CD4-positive, alpha-beta T cell treated with Interleukin-17A for 1 hour (primary cell): ENCODE measurements at regions not wholly inside any gene's neighbourhood (a gene's known extent, or its start where the extent isn't known, plus 50 kb on each side); places are given as distances from the start of the nearest gene placed in this dataset.

ENCODE experiments used
- DNase-seq: peaks from one replicate; pipeline ENCODE4 v3.0.0-alpha.2; 2020

DNA sequence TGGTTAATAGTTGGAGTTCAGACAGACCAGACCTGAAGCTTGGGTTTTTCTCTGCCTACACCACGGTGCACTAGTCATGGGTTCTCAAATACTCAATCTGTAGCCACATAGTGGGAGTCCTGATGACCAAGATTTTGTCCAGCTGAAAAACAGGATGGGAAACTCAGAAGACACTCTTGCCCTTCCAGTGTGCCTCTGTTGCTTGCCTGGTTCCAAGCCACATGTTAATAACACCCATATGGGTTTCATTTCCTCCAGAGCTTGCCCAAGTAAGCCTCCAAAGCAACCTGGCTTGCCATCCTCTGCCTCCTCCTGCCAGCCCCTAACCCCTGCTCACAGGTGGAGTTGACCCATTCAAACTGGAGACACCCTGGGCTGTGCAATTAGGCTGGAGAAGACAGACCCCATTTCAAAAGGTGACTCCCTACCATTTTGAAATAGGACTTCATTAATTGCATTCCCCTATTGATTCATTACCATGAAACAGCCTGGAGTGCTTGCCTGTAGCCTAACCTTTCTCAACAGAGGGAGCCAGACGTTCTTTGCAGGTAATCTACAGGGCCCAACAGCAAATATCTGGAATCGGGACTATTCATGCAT lies 108.0 kb upstream of the HABP2 start:
- DNase-seq, result no peak

DNA sequence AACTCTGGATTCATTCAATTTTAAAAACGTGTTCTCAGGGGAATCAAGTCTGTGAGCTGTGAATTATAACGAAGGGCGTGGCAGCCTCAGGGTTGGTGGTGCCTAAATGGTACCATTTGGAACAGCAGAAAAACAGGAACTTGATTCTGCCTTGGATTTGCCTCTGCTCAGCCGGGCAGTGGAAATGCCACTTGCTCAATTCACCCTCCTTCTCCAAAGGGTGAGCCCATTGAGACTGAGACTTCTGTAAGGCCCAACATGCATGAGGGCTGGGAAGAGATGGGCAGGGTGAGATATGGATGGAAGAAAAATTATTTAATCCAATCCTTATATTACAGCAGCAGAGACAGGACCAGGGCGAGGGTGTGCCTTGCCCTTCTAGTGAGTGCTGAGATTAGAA lies 107.1 kb upstream of the HABP2 start:
- DNase-seq, result no peak

DNA sequence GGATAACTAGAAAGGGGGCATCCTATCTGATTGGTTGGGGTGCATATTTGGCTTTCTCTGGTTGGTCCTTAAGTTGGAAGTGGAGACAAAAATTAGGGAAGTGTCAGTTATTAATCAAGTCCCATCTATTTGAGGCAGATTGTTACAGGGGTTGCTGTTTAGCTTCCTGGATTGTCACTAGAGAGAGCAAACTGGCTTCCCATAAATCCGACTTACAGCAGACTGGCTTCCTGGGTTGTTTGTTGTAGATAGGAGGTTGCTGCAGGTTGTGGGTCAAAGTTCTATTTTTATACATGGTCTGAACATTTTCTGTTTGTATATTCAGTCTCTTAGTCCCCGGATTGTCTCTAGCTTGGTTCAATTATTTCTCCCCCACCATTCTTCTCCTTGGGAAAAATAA lies 106.1 kb upstream of the HABP2 start:
- DNase-seq, result no peak

DNA sequence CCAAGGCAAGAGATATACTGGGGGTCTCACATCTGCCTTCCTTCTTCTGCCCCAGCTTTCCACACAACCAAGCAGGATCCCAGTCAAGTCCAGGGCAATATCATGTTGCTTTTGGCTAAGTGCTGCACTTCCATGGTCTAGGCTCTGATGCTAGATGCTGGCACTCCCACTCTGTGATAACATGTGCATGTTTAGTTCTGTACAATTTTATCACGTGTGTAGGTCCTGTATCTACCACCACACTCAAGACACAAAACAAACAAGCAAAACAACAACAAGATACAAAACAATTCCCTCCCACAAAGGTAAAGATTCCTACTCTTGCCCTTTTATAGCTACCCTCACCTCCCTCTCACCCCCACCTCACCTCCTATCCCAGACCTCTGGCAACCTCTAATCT lies 105.6 kb upstream of the HABP2 start:
- no peak for DNase-seq

DNA sequence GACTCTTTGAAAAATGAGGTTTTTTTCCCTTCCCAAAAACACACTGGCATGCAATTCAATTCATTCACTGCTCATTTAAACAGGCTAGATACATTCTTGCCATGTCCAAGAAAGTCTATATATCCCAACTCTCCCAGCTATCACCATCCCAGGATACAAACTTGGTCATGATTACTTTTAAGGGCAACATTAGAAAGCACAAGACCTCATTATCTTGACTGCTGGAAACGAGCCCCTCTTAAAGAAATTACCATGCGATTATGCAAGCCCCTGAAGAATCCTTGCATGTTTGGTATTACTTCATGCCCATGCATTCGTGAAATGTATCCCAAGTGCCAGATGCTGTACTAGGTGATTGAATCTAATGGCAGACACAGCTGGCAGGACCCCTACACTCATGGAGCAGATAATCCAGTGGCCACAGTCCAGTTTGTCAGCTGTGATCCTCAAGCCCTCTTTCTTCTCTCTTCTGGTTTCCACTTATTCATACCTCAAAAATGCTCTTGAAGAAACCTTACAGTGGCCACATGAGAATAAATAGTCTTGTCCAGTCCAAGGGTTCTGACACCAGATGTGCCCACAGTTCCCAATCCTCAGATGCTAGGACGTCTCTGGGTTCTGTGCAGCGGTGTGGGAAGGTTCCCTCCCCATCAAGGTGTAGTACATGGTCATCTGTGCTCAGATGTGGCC lies 103.7 kb upstream of the HABP2 start:
- DNase-seq, result no peak

DNA sequence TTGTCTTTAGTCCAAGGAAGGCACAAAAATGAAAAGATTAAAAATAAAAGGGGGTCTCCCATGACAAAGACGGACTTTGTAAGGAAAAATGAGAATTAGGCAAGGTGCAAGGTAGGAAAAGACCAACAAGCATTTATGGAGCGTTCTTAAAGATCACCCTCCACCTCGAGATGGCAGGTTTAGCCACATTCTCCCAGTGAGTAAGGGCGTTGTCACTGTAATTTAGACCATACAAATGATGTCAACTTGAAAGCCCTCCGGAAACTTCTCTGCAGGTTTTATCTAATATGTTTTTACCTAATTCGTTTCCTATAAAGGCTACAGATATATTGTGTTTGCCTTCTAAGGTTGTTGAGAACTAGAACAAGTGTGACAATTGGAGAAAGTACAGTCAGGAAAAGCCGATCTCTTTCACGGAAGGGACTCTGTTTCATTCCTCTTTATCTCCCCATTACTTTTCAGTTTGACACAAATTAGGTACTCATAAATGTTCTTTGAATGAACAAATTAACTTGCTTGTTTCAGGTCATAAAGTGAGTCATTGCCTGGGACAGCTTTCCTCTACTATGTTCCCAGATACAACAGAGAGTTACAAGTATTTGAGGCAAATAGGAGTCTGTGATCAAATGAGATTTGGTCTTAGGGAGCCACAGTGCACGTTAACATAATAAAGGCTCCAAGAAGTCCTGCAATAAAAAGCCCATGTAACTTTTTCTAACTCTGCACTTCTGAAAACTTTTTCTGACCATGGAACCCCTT lies 102.6 kb upstream of the HABP2 start:
- no peak for DNase-seq

DNA sequence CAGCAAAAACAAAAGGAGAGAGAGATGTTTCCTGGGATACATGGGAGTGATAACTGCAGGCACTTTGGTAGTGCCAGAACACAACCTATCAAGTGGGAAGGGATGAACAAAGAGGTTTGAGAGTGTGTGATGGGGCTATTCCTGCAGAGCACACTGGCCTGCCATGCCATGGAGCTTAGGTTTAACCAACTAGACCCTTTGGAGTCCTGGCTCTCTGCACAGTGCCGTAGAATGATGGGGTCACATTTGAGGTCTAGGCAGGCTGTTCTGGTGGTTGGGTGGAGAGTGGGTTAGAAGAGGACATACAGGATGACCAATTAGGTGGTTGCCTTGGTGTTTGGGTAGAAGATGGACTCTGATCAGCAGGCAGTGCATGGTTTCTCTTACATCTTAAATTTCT lies 101.9 kb upstream of the HABP2 start:
- DNase-seq, result no peak

DNA sequence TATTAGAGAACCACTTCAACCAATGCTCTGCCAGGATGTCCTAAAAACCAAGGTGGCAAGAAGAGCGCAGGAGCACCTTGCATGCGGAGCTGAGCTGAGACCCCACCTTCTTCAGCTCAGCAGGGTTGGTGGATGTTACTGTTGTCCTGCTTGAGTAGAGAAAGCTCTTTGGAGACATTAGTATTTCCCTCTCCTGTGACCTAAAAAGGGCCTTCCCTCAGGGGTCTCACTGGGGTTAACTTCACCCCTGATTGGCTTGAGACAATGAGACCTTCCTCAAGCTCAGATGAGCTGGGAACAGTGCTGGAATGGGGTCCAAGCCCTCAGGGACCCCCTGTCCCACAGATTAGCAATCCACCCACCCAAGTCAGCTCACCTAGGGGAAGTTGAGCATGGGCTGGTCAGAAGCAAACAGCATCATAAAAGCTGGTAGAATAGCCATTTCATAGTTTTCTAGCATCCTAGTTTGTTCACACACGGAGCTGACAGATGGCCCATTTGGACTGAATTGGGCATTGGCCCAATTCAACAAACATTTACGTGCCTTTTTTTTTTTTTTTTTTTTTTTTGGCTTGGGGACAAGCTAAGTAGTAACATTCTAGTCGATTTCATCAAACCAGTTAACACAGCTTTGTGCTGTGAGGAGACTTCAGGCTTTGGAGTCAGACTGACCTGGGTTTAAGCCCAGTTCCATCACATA lies 100.6 kb upstream of the HABP2 start:
- DNase-seq, result no peak

DNA sequence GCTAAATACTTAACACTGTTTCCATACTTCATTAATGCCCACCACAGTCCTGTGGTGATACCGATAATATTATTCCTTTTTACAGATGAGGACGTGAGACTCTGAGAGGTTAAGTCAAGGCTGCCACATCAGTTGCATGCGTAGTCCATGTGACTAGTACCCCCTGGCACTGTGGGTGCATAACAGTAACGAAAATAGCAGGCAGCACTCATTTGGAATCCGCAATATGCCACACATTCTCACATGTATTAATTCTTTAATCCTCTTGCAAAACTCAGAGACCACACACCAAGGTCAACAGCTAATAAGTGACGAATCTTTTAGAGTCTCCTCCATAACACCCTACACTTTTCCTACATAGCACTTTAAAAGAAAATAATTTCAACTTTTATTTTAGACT lies 99.5 kb upstream of the HABP2 start:
- DNase-seq, result no peak

DNA sequence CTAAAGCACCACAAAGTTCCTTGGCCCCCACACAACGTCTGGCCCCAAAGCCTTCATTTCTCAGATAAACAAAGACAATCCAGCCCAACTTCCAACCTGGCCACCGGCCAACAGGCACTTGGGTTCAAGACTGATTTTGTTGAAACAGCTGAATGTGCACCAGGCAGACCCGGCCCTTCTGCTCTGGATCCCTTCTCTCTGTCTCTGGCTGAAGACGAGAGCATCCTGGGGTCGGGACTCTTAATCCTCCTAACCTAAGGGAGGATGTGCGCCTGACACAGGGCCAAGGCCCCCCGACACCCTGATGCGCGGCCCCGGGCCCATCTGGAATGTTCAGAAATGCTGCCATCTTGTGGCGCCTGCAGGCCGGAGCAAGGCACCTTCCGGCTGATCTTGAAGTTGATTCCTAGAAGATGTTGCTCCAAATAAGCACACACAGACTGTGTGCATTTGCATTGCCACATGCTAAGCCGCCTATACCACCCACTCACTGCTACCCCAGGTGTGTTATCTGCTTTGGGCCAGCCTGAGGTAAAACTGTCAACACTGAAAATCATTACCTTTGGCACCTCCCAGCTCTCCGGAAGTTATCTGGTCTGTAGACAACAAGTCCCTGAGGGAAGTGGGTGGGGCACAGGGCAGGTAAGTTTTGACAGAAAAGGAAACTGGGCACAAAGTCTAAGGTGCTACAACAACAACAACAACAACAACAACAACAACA lies 98.4 kb upstream of the HABP2 start:
- no peak for DNase-seq

DNA sequence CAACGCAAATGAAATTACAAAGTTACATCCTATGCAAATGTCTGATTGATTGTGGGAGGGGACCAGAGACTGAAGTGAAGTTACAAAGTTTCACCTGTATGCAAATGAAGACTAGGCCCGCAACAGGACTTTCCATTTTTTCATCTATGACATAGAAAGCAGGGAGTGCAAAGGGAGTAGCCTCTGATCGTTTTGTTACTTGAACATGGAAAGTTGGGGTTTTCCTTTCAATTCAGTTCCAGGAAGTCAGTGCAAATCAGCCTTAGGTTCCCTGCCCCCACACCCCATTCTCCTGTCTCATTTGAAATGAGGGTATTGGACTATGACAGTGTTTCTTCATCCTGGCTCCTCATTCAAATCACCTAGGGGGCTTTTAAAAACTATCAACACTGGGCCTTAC lies 96.9 kb upstream of the HABP2 start:
- DNase-seq, result no peak

DNA sequence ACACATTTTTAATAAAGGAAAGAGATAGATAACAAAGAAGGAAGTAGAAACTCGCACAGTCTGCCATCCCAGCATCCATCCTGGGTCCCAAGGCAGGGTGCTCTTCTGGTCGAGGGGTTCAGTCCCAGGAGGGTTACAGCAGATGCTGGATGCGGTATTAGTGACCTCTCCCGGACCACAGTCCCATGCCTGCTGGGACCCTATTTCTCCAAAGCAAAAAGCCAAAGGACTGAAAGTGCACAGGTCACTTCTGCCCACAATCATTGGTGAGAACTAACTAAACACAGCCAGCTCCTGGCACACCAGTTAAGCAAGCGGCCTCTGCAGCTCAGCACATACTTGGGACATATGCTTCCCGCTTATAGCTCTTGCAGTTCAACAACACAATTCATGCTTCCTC lies 96.1 kb upstream of the HABP2 start:
- no peak for DNase-seq

DNA sequence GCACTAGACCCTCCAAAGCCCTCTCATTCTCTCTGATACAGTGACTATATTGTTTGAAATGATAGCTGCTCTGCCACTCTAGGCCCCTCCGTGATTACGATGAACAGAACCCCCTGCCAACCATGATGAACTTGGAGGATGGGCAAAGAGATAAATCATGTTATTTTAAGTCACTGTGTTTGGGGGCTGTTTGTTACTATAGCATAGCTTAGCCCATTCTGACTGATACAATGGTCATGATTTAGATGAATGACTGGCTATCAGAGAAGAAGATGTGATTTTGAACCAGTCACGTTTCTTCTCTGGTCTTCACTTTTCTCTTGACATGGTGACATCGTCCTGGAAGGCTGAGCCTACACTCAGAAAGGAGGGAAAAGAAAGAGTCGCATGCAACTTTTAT lies 95.4 kb upstream of the HABP2 start:
- no peak for DNase-seq

DNA sequence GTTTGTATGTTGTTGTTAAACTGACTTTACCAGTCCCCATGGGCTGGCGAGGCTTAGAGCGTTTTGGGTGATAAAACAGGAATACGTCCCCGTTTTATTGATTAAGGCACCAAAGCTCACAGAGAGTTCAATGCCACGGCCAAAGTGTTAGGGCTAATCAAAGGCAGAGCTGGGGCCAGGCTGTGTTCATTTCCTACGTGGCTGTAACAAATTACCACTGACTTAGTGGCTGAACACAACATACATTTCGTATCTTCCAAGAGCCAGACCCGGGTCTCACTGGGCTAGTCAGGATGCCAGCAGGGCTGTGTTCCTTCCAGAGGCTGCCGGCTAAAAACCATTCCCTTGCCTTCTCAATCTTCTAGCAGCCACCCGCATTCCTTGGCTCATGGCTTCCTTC lies 94.4 kb upstream of the HABP2 start:
- no peak for DNase-seq

DNA sequence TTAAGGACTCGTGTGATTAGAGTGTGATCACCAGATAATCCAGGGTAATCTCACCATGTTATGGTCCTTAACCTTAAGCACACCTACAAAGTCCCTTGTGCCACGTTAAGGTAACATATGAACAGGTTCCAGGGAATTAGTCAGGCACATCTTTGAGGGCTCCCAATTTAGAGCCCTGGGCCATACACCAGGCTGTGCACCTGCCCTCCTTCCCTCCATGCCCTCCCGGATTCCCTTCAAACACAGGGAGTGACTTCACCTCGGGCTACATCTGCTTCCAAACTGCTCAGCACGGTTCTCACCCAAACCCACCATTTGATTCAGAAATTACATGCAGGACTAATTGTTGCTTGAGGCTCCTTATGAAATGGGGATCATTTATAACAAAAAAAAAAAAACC lies 93.9 kb upstream of the HABP2 start:
- DNase-seq, result no peak

DNA sequence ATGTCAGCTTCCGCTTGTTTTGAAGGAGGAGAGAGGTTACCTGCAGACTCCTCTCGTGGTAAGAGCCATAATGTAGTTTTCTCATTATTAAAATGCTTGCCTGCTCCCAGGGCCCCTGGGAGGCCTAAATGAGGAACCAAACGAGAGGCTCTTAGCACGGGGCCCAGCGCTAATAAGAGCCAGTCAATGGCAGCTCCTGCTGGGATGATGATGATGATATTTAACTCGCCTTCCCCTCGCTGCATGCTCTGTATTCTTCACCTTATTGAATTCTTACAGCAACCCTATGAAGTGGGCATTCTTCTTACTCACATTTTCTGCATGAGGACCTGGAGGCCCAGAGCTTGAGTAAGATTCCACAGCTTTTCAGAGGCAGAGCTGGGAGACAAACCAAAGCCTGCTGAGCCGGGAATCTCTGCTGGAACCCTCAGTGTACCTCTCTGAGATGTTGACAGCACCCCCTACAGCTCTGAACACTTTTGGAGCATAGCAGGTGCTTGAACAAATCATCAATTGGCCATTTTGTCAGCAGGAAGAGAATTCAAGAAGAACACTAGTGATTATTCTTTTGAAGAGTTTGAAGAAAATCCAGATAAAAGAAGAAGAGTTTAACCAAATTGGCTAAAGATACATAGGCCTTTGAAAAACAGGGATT lies 93.1 kb upstream of the HABP2 start:
- no peak for DNase-seq

DNA sequence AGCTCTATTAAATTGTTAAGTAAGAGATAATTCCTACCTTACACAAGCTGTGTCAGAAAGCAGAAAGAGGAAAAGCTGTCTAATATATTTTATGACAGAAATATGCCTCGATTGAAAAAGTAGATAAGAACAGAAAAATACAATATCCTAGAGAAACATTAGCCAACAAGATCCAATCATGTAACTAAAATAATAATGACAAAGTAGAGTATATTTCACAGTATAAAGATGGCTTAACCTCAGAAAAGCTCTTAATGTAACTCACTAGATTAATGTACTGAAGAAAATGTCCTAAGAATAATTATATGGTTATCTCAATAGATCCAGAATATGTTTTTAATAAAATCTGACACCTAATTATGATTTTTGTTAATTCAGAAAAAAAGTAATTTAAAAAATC lies 89.8 kb upstream of the HABP2 start:
- no peak for DNase-seq

DNA sequence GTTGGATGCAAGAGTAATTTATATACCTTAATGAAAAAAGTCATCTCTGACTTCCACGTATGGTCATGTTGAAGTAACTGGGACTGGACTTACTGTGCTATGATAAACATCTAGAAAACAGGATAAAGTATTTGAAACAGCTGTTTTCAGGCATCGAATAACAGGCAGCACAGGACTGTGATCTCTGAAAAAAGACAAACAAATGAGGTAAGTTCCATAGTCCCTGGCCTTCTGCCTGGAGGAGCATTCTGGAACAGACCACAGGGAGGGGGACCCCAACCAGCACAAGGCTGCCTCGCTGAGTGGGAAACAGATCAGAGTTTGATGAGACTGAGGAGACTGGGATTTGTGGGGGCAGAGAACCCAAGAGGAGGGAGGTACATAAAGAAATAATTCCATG lies 89.1 kb upstream of the HABP2 start:
- no peak for DNase-seq

DNA sequence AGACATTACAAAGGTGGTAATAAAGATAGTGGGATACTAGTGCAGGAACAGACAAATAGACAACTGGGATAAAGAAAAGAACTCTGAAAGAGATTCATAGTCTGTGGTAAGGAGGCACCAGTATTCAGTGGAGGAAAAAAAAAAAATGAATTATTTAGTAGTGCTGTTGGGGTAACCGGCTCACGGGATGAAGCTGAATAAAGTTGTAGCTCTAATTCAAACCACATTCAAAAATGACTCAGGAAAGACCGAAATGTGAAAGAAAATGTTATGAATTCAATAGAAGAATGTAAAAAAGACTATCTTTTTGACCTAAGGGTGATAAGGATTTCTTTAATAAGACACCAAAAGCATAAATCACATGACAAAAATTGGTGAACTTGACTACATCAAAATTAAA lies 83.1 kb upstream of the HABP2 start:
- DNase-seq, result no peak

DNA sequence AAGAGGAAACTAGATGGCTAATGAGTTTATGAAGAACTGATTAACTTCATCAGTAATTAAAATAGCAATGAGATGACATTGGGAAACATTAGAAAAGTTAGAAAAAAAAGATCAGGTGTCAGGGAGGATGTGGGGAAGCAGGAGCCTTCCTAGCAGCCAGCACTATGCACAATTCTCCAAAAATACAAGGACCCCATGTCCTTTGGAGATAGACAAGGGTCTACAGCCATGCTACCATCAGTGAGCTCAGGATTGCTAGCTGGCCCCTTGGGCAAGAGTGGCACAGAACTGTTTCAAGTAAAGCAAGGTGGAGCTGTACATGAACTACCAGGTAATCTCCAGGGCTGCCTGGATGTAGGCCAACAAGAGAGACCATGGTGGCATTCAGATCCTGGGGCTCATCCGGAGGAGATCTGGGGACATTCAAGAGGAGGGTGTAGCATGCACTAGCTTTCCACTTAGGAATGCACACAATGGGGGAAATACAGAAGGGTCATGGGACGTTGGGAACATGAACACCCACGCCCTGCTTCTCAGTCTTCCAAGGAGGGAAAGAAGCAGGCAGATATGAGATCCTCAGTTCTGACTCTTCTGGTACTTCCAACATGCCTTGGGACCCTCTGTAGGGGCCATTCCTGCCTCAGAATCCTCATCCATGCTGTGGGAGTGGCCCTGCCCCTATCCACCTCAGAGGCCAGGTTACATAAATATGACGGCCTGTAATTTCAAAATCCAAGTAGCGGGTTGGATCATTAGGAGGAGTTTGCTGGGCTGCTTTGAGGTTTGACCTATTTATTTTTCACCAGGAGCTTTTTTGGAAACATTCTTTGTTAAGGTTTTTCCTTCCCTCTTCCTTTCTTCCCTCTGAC lies 82.2 kb upstream of the HABP2 start:
- DNase-seq, result no peak

DNA sequence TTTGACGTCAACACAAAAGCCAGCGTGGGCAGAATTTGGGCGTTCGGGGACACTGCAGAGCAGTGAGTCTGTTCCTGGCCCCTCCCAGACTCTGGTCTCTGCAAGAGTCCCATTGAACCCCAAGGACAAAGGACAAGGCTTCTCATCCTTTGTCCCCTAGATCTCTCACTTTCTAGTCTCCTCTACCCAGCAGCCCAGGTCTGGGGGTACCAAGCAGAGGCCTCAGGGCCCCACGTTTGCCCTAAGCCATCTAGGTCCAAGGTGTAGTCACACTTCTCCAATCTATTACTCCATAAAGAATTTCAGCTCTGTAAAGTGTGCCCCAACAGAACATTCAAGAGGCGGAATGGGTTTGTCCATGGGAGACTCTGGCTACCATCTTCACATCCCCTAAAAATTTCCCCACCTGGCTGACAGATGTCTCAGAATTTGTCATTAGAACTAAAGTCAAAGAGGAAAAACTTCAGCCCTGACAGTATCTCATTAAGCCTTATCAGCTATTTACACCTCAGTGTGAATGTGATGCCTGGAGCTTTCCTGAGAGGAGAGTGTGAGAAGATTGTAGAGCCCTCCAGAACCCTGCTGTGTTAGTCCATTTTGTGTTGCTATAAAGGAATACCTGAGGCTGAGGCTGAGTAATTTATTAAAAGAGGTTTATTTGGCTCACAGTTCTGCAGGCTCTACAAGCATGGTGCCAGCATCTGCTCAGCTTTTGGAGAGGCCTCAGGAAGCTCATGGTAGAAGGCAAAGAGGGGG lies 81.4 kb upstream of the HABP2 start:
- no peak for DNase-seq
